Fibroblast of the aortic adventitia (primary cell): ENCODE measurements at regions not wholly inside any gene's neighbourhood (a gene's known extent, or its start where the extent isn't known, plus 50 kb on each side); places are given as distances from the start of the nearest gene placed in this dataset.

Source experiments
- DNase-seq: peaks from one replicate; pipeline ENCODE4 v3.0.0-alpha.2; 2010; ENCODE audit warnings: low read depth
- H3K4me3 ChIP-seq: 2 replicates; pipeline ENCODE4 v1.5.1; 2011; ENCODE audit warnings: low read depth, mild to moderate bottlenecking, control low read depth, low read length, moderate library complexity
- TF ChIP-seq, protein P1 (sequence below): IDR thresholded peaks from 2 replicates; pipeline ENCODE4 v1.5.1; 2011; ENCODE audit warnings: mild to moderate bottlenecking, low read length, control low read depth, inconsistent platforms; ENCODE audit not compliant: insufficient read depth

DNA sequence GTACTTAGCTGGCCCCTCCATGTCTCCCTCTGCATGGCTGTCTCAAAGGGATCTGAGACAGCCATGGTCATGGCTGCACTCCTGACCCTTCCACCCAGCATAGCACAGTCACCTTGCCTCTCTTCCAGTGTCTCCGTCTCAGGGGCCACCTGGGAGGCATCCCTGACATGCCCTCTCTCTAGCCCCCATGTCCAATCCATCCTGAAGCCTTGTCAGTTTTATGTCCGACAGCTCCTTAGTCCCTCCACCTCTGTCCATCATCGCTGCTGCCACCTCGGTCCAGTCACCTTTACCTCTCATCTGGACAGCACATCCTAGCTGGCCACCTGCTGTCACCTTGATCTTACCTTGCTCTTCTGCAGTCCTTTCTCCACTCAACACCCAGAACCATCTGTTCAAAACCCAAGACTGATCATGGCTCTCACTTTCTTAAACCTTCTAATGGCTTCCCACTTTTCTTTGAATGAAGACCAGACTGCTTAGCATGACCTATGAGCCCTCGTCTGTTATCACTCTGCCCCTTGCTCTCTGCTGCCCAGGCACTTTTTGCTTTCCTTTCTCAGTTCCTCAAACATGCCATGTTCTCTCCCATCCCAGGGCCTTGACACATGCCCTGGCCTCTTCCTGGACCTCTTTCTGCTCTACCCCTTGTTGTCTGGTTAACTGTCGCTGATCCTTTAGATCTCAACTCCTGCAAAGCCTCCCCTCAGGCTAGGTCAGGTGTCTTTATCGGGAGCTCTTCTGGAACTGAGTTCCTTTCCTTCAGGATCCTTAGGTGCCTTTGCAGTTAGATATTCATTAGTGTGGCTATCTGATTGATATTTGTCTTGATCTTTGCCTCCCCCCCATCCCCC is 181.8 kb upstream of the PITX1 start:
- no peak overlapping the region for H3K4me3 ChIP-seq
- TF ChIP-seq, protein P1, sequence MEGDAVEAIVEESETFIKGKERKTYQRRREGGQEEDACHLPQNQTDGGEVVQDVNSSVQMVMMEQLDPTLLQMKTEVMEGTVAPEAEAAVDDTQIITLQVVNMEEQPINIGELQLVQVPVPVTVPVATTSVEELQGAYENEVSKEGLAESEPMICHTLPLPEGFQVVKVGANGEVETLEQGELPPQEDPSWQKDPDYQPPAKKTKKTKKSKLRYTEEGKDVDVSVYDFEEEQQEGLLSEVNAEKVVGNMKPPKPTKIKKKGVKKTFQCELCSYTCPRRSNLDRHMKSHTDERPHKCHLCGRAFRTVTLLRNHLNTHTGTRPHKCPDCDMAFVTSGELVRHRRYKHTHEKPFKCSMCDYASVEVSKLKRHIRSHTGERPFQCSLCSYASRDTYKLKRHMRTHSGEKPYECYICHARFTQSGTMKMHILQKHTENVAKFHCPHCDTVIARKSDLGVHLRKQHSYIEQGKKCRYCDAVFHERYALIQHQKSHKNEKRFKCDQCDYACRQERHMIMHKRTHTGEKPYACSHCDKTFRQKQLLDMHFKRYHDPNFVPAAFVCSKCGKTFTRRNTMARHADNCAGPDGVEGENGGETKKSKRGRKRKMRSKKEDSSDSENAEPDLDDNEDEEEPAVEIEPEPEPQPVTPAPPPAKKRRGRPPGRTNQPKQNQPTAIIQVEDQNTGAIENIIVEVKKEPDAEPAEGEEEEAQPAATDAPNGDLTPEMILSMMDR: no peak
- no peak for DNase-seq

DNA sequence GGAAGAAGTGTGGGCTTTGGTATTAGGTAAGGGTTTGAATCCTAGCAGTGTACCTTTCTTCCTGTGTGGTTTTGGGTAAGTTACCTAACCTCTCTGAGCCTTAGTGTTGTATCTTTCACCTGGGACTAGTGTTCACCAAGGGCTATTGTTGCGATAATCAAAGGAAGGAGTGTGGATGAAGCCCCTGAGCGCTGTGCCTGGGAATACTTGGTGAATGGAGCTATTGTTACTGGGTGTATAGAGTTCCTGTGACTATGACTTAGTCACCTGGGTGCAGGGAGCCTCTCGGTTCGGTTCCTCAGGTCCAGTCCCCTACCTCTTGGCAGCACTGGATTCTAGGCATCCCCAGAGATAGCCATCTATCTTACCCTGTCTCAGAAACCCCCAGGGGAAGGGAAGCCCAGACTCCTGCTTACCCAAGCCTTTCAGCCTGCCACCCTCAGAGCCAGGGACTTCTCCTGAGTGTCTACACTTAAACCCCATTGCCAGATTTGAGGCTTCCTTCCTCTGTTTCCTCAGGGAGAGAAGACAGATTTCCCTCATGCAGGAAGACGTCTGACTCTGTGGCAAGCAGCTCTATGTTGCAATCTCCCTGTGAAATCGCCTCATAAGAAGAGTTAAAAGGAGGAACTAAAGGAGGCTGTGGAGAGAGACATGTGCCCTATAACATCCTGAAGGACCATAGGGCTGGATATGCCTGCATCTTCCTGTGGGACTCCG is 181.0 kb upstream of the PITX1 start:
- TF ChIP-seq, protein P1: no peak
- DNase-seq: peak; percentile 46
- no peak overlapping the region for H3K4me3 ChIP-seq

- no peak for DNase-seq
- H3K4me3 ChIP-seq: no peak overlapping the region
- TF ChIP-seq, protein P1: no peak
Measured at GRCh38 chr5:135213466-135214239, 179.6 kb upstream of the PITX1 start.

- H3K4me3 ChIP-seq: no peak overlapping the region
- no peak for DNase-seq
- TF ChIP-seq, protein P1: no peak
Measured at GRCh38 chr5:135213027-135213386, 179.0 kb upstream of the PITX1 start.

- DNase-seq: no peak
- TF ChIP-seq, protein P1: no peak
- H3K4me3 ChIP-seq: no peak overlapping the region
Measured at GRCh38 chr5:135212361-135213026, 178.5 kb upstream of the PITX1 start.

GRCh38 chr5:135211791-135212190 is 177.8 kb upstream of the PITX1 start:
- H3K4me3 ChIP-seq: no peak overlapping the region

More at GRCh38 chr5:135211791-135212190, 177.8 kb upstream of the PITX1 start:
- DNase-seq: peak; percentile 59
- TF ChIP-seq, protein P1: no peak
